Panc1 (cell line): ENCODE measurements at regions not wholly inside any gene's neighbourhood (a gene's known extent, or its start where the extent isn't known, plus 50 kb on each side); places are given as distances from the start of the nearest gene placed in this dataset.

Source experiments
- ATAC-seq: fragments of 200-7000 bp; cut with Tn5 transposase; 2 replicates; pipeline ENCODE4 v1.9.1; 2020; ENCODE audit warnings: mild to moderate bottlenecking, moderate library complexity
- BruUV-seq: library from RNA; stranded (reverse); fragments of 400-500 nt; replicated peaks from 2 replicates; lab custom pipeline; 2021; lab: Mats Ljungman, UMichigan
- CTCF ChIA-PET: fragments of 300-600 bp; sonication (Branson Sonifier 250); formaldehyde crosslinking; loops from one replicate; lab custom pipeline; 2022; ENCODE audit warnings: antibody characterized with exemption; lab: Charles Lee
- POLR2A ChIA-PET: fragments of 300-600 bp; sonication (Branson Sonifier 250); formaldehyde crosslinking; loops from one replicate; lab custom pipeline; 2022; ENCODE audit warnings: antibody characterized with exemption; lab: Charles Lee
- DNase-seq: peaks from one replicate; pipeline ENCODE4 v3.0.0-alpha.2; 2010; ENCODE audit warnings: low read depth, low spot score
- H3K27ac ChIP-seq: 2 replicates; pipeline ENCODE4 v1.5.1; 2011; ENCODE audit warnings: mild to moderate bottlenecking, low read length, inconsistent platforms
- H3K27me3 ChIP-seq: fragments of 200-500 bp; sonication (Bioruptor generic); 2 replicates; pipeline ENCODE4 v1.6.0; 2014; ENCODE audit warnings: low read length, inconsistent platforms; ENCODE audit not compliant: control insufficient read depth, insufficient read depth
- H3K36me3 ChIP-seq: fragments of 200-500 bp; sonication (Bioruptor generic); 2 replicates; pipeline ENCODE4 v1.5.1; 2014; ENCODE audit warnings: inconsistent platforms, mild to moderate bottlenecking, low read length, moderate library complexity; ENCODE audit not compliant: control insufficient read depth, insufficient read depth
- H3K4me1 ChIP-seq: 2 replicates; pipeline ENCODE4 v1.5.1; 2011; ENCODE audit warnings: inconsistent platforms, mild to moderate bottlenecking, low read length, moderate library complexity; ENCODE audit not compliant: control insufficient read depth, insufficient read depth
- H3K4me3 ChIP-seq, 2 experiments: 2 replicates each; pipeline ENCODE4 v1.5.1; 2011 to 2012; ENCODE audit warnings: low read depth in 2 of 2, low read length in 2 of 2, mild to moderate bottlenecking in 2 of 2, inconsistent platforms in 1 of 2, moderate library complexity in 1 of 2
- H3K9me3 ChIP-seq: fragments of 200-500 bp; sonication (Bioruptor generic); 2 replicates; pipeline ENCODE4 v1.5.1; 2014; ENCODE audit warnings: low read depth, mild to moderate bottlenecking, inconsistent platforms, low read length, moderate library complexity; ENCODE audit not compliant: control insufficient read depth, insufficient read depth
- POLR2AphosphoS5 ChIP-seq: IDR thresholded peaks from 2 replicates; pipeline ENCODE4 v1.6.1; 2012; ENCODE audit warnings: mild to moderate bottlenecking, low read depth, low read length, moderate library complexity
- SIN3A ChIP-seq: IDR thresholded peaks from 2 replicates; pipeline ENCODE4 v1.6.1; 2012; ENCODE audit warnings: low read depth, mild to moderate bottlenecking, low read length, moderate library complexity, borderline replicate concordance; ENCODE audit not compliant: insufficient read depth
- TCF7L2 ChIP-seq: IDR thresholded peaks from 2 replicates; pipeline ENCODE4 v1.6.1; 2011; ENCODE audit warnings: mild to moderate bottlenecking, low read depth, low read length, inconsistent platforms
- in situ Hi-C: cut with HindIII; loops from 2 replicates; pipeline ENCODE4 v1.10.0; 2016; ENCODE audit warnings: low sequenced_read_pairs, low pct_unique_long_range_greater_than_20kb
- intact Hi-C: fragments of 100-400 bp; cut with micrococcal nuclease; formaldehyde crosslinking; loops from one replicate; pipeline ENCODE4 v1.10.0; 2022; ENCODE audit not compliant: unreplicated experiment
- TF ChIP-seq, protein P1 (sequence below), 2 experiments: IDR thresholded peaks; 2 replicates each; pipeline ENCODE4 v1.6.1; 2011 to 2012; ENCODE audit warnings: low read depth in 2 of 2, control low read depth in 1 of 2, low read length in 1 of 2, mild to moderate bottlenecking in 1 of 2, moderate library complexity in 1 of 2; ENCODE audit not compliant: insufficient read depth in 1 of 2
- TF ChIP-seq, protein P2 (sequence below): fragments of 450-650 bp; IDR thresholded peaks from 2 replicates; pipeline ENCODE4 v1.5.1; 2017; ENCODE audit warnings: mild to moderate bottlenecking

DNA sequence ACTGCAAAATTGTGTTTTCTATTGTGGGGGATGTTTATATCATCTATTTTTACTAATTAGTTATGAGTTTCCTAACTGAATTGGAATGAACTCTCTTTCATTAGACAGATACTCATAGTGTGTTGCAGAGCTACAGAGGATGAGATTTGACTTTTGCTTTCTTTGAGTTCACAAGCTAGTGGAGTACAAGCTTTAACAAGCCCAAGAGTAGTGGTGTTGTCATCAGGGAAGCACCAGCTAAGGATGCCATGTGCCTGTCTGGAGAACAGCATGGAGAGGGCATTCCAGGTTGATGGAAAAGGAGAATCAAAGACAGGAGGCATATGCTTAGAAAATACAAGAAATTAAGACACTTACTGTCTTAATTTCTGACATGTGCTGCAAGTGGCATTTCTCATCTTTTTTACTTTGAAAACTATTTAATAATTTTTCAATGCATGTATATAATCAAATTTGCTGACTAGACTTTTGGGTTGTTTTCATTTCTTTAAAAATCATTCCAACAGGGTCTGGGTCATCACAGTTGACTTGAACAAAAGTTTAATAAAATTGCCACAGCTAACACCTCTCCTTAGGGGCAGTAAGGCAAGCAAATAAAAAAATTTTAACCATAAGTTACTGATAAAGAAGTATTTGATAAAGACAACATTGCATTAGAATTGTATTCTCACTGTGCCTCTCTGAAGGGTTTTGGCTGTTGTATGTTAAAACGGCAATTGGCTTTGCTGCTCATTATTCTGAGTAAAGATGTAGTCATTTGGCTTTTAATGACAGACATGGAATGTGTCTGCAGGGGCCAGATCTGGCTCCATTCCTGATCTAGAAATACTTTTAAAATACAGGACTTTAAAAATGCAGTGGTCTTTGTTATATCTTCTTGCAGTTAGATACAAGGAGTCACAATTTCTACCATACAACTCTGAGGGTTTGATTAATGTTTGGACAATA lies 323.7 kb upstream of the CDH11 start:
- Histone ChIP-seq H3K4me1 (no peaks in the 10 kb centered on the region), H3K9me3 (no peaks in the 10 kb centered on the region), H3K27me3 (no peaks in the 10 kb centered on the region), H3K4me3 (no peak overlapping the region), H3K27ac (no peak overlapping the region), H3K36me3 (no peaks in the 10 kb centered on the region)
- TF ChIP-seq, protein P1, sequence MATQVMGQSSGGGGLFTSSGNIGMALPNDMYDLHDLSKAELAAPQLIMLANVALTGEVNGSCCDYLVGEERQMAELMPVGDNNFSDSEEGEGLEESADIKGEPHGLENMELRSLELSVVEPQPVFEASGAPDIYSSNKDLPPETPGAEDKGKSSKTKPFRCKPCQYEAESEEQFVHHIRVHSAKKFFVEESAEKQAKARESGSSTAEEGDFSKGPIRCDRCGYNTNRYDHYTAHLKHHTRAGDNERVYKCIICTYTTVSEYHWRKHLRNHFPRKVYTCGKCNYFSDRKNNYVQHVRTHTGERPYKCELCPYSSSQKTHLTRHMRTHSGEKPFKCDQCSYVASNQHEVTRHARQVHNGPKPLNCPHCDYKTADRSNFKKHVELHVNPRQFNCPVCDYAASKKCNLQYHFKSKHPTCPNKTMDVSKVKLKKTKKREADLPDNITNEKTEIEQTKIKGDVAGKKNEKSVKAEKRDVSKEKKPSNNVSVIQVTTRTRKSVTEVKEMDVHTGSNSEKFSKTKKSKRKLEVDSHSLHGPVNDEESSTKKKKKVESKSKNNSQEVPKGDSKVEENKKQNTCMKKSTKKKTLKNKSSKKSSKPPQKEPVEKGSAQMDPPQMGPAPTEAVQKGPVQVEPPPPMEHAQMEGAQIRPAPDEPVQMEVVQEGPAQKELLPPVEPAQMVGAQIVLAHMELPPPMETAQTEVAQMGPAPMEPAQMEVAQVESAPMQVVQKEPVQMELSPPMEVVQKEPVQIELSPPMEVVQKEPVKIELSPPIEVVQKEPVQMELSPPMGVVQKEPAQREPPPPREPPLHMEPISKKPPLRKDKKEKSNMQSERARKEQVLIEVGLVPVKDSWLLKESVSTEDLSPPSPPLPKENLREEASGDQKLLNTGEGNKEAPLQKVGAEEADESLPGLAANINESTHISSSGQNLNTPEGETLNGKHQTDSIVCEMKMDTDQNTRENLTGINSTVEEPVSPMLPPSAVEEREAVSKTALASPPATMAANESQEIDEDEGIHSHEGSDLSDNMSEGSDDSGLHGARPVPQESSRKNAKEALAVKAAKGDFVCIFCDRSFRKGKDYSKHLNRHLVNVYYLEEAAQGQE (IDR thresholded peaks at IDR 0.05; ENCODE audit: insufficient read depth in 1 of 2, low read depth in 2 of 2, low read length in 1 of 2) = no peak
- TF ChIP-seq, protein P2, sequence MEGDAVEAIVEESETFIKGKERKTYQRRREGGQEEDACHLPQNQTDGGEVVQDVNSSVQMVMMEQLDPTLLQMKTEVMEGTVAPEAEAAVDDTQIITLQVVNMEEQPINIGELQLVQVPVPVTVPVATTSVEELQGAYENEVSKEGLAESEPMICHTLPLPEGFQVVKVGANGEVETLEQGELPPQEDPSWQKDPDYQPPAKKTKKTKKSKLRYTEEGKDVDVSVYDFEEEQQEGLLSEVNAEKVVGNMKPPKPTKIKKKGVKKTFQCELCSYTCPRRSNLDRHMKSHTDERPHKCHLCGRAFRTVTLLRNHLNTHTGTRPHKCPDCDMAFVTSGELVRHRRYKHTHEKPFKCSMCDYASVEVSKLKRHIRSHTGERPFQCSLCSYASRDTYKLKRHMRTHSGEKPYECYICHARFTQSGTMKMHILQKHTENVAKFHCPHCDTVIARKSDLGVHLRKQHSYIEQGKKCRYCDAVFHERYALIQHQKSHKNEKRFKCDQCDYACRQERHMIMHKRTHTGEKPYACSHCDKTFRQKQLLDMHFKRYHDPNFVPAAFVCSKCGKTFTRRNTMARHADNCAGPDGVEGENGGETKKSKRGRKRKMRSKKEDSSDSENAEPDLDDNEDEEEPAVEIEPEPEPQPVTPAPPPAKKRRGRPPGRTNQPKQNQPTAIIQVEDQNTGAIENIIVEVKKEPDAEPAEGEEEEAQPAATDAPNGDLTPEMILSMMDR = no peak
- TF ChIP-seq POLR2AphosphoS5 = no peak
- TF ChIP-seq SIN3A = no peak
- TF ChIP-seq TCF7L2 = no peak
- DNase-seq (no peak), ATAC-seq (no peak)
- in situ Hi-C loops = no loop called here
- POLR2A ChIA-PET = no interaction called here
- CTCF ChIA-PET = no interaction called here
- intact Hi-C loops = no loop called here
- no TSS peak for BruUV-seq

DNA sequence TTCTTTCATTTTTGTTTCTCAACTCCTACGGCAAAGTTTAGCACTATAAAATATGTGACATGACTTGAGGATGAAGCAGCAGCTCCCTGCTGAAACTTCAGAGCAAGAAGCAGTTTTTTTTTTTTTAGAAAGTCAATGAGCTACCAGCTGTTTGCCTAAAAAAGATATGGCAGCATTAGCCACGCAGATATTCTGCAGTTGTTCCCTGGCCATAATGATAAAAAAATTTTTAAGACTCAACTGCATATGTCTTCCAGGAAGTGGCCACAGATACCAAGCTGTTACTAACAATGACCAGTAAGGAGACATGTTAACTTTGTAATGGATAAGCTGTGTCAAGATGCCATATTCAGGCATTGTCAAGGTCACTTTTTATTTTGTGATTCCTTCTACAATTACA lies 319.6 kb upstream of the CDH11 start:
- Histone ChIP-seq H3K4me3 (no peak overlapping the region), H3K27me3 (no peaks in the 10 kb centered on the region), H3K27ac (no peak overlapping the region), H3K4me1 (no peaks in the 10 kb centered on the region), H3K36me3 (no peaks in the 10 kb centered on the region), H3K9me3 (no peaks in the 10 kb centered on the region)
- intact Hi-C loops (no loop called here), in situ Hi-C loops (no loop called here)
- DNase-seq = no peak
- POLR2A ChIA-PET = no interaction called here
- TF ChIP-seq, protein P1 (IDR thresholded peaks at IDR 0.05; ENCODE audit: insufficient read depth in 1 of 2, low read depth in 2 of 2, low read length in 1 of 2) = no peak
- TF ChIP-seq TCF7L2 = no peak
- no peak for TF ChIP-seq SIN3A
- TF ChIP-seq, protein P2 = no peak
- TF ChIP-seq POLR2AphosphoS5 = no peak
- no TSS peak for BruUV-seq
- CTCF ChIA-PET = no interaction called here
- no peak for ATAC-seq
